ENCODE measurements at regions not wholly inside any gene's neighbourhood (a gene's known extent, or its start where the extent isn't known, plus 50 kb on each side); places are given as distances from the start of the nearest gene placed in this dataset.

DNA sequence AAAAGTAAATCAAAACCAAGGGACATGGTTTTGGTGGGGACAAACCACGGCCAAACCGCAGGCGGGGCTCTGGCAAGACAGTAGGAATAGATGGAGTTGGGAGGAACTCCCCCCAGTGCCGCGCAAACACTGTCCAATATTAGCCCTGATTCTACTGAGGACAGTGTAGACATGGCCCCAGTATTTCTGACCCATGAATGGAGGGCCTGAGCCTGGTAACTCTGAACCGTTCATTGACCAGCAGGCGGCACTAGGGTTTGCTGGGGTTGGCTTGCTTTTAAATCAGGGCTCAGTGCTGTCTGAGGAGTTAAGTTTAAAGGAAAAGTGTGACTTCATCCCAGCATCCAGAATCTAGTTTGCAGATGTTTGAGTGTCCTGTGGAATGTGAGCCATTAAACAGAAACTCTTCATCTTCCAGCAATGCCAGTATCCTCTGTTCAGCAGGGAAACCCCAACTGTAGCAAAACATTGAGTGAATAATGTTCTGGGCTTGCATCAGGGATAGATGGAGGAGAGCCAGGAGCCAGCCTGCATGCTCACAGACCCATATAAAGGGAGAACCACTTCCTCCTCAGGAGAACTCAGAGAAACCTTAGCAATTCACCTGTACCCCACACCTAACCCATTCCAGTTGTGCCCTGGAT is 147.4 kb upstream of the PRSS58 start:
- DNase-seq (ENCODE audit: low spot score): no peak
- no peaks in the 10 kb centered on the region for H3K27me3 ChIP-seq
- H3K27ac ChIP-seq: no peak overlapping the region
- H3K4me3 ChIP-seq: no peak overlapping the region
- TF ChIP-seq, protein P1, sequence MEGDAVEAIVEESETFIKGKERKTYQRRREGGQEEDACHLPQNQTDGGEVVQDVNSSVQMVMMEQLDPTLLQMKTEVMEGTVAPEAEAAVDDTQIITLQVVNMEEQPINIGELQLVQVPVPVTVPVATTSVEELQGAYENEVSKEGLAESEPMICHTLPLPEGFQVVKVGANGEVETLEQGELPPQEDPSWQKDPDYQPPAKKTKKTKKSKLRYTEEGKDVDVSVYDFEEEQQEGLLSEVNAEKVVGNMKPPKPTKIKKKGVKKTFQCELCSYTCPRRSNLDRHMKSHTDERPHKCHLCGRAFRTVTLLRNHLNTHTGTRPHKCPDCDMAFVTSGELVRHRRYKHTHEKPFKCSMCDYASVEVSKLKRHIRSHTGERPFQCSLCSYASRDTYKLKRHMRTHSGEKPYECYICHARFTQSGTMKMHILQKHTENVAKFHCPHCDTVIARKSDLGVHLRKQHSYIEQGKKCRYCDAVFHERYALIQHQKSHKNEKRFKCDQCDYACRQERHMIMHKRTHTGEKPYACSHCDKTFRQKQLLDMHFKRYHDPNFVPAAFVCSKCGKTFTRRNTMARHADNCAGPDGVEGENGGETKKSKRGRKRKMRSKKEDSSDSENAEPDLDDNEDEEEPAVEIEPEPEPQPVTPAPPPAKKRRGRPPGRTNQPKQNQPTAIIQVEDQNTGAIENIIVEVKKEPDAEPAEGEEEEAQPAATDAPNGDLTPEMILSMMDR (IDR thresholded peaks at IDR 0.05): no peak
- H3K4me1 ChIP-seq: no peaks in the 10 kb centered on the region
- no peaks in the 10 kb centered on the region for H3K36me3 ChIP-seq
- no peaks in the 10 kb centered on the region for H3K9me3 ChIP-seq

GRCh38 chr7:142401951-142402350 is 144.1 kb upstream of the PRSS58 start:
- no peak overlapping the region for H3K4me3 ChIP-seq
- TF ChIP-seq, protein P1 (IDR thresholded peaks at IDR 0.05): no peak
- no peaks in the 10 kb centered on the region for H3K27me3 ChIP-seq
- H3K9me3 ChIP-seq: no peaks in the 10 kb centered on the region
- H3K27ac ChIP-seq: no peak overlapping the region
- H3K4me1 ChIP-seq: no peaks in the 10 kb centered on the region
- H3K36me3 ChIP-seq: no peaks in the 10 kb centered on the region
- DNase-seq (ENCODE audit: low spot score): no peak

DNA sequence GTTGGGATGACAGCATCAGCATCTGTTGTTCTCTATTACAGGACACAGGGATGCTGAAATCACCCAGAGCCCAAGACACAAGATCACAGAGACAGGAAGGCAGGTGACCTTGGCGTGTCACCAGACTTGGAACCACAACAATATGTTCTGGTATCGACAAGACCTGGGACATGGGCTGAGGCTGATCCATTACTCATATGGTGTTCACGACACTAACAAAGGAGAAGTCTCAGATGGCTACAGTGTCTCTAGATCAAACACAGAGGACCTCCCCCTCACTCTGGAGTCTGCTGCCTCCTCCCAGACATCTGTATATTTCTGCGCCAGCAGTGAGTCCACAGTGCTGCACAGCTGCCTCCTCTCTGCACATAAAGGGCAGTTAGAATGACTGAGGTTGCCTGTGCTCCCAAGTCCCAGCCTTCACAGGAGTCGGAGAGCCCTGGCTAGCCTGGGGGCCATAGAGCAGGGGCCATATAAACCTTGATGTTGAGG is 142.2 kb upstream of the PRSS58 start:
- Histone ChIP-seq H3K27me3 (no peaks in the 10 kb centered on the region), H3K4me1 (no peaks in the 10 kb centered on the region), H3K4me3 (no peak overlapping the region), H3K27ac (no peak overlapping the region), H3K36me3 (no peaks in the 10 kb centered on the region), H3K9me3 (no peaks in the 10 kb centered on the region)
- TF ChIP-seq, protein P1 (IDR thresholded peaks at IDR 0.05): no peak
- DNase-seq (ENCODE audit: low spot score): no peak

- no peaks in the 10 kb centered on the region for H3K36me3 ChIP-seq
- H3K4me1 ChIP-seq: peaks cover 0 to under 1% of the 10 kb centered on the region in 2 donors
- H3K27me3 ChIP-seq: no peaks in the 10 kb centered on the region
- no peaks in the 10 kb centered on the region for H3K9me3 ChIP-seq
- H3K27ac ChIP-seq: no peak overlapping the region
- H3K4me3 ChIP-seq: no peak overlapping the region
- TF ChIP-seq, protein P1 (IDR thresholded peaks at IDR 0.05): no peak
- no peak for DNase-seq (ENCODE audit: low spot score)
Observed at GRCh38 chr7:142391191-142391992, 133.5 kb upstream of the PRSS58 start.

DNA sequence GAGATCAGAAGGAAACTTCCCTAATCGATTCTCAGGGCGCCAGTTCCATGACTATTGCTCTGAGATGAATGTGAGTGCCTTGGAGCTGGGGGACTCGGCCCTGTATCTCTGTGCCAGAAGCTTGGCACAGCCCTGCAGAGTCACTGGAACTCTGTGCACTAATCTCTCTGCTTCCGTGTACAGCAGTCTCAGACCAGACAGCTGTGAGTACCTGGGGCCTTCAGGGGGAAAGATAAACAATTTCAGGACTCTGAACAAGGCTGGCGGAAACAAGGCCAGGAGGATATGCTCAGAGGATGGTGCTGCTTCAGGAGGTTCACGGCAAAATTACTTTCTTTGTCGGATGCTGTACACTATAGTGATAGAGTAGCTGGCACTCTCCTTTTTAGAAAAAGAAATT is 131.7 kb upstream of the PRSS58 start:
- no peak for DNase-seq (ENCODE audit: low spot score)

More for the DNA sequence above, 131.7 kb upstream of the PRSS58 start:
- Histone ChIP-seq H3K4me1 (peaks cover 0 to 8% of the 10 kb centered on the region in 2 donors), H3K36me3 (no peaks in the 10 kb centered on the region), H3K9me3 (no peaks in the 10 kb centered on the region), H3K4me3 (no peak overlapping the region), H3K27ac (no peak overlapping the region), H3K27me3 (no peaks in the 10 kb centered on the region)
- TF ChIP-seq, protein P1 (IDR thresholded peaks at IDR 0.05): no peak

Measured in right atrium auricular region (tissue), 2 donors.